AG04450 (cell line): ENCODE measurements at regions not wholly inside any gene's neighbourhood (a gene's known extent, or its start where the extent isn't known, plus 50 kb on each side); places are given as distances from the start of the nearest gene placed in this dataset.

Source experiments
- CTCF ChIA-PET: fragments of 300-600, 350-600 bp; formaldehyde crosslinking; extraction: SDS; loops from one replicate; lab custom pipeline; 2022; ENCODE audit warnings: antibody characterized with exemption, inconsistent platforms; lab: Charles Lee
- POLR2A ChIA-PET: fragments of 350-600 bp; formaldehyde crosslinking; extraction: SDS; loops from one replicate; lab custom pipeline; 2021; ENCODE audit warnings: antibody characterized with exemption, inconsistent platforms; lab: Yijun Ruan, JAX
- DNase-seq: peaks from one replicate; pipeline ENCODE4 v3.0.0-alpha.2; 2011; ENCODE audit warnings: low read depth, low spot score
- H3K27ac ChIP-seq: one replicate; pipeline ENCODE4 v1.5.1; 2012; ENCODE audit warnings: low read depth, low read length, control low read depth
- H3K27me3 ChIP-seq: one replicate; pipeline ENCODE4 v1.6.0; 2012; ENCODE audit warnings: low read length; ENCODE audit not compliant: control insufficient read depth, insufficient read depth
- H3K4me3 ChIP-seq: 2 replicates; pipeline ENCODE4 v1.5.1; 2011; ENCODE audit warnings: mild to moderate bottlenecking, low read depth, low read length, control low read depth
- H3K9me3 ChIP-seq: 2 replicates; pipeline ENCODE4 v1.5.1; 2012; ENCODE audit warnings: low read length; ENCODE audit not compliant: control insufficient read depth, insufficient read depth
- CTCF ChIP-seq: IDR thresholded peaks from 2 replicates; pipeline ENCODE4 v1.5.1; 2011; ENCODE audit warnings: low read depth, low read length, control low read depth, inconsistent platforms

- POLR2A ChIA-PET, result no interaction called here
- no peak for TF ChIP-seq CTCF
- Histone ChIP-seq H3K27ac (no peak overlapping the region), H3K27me3 (no peaks in the 10 kb centered on the region), H3K4me3 (no peak overlapping the region), H3K9me3 (peaks cover 4% of the 10 kb centered on the region; the same call in 1 of the 2 replicates)
- no peak for DNase-seq
- CTCF ChIA-PET, result no interaction called here
Observed at GRCh38 chr5:24141046-24141445, 503.7 kb downstream of the CDH10 start.

GRCh38 chr5:24142341-24142740 lies 502.4 kb downstream of the CDH10 start:
- ChIA-PET CTCF (no interaction called here), POLR2A (no interaction called here)
- Histone ChIP-seq H3K27me3 (no peaks in the 10 kb centered on the region), H3K4me3 (no peak overlapping the region), H3K27ac (no peak overlapping the region), H3K9me3 (peaks cover 6% of the 10 kb centered on the region; the same call in 1 of the 2 replicates)
- no peak for TF ChIP-seq CTCF
- DNase-seq, result no peak

GRCh38 chr5:24145806-24146205 lies 499.0 kb downstream of the CDH10 start:
- ChIA-PET CTCF (no interaction called here), POLR2A (no interaction called here)
- Histone ChIP-seq H3K27ac (no peak overlapping the region), H3K9me3 (peaks cover 6% of the 10 kb centered on the region; the same call in 1 of the 2 replicates), H3K4me3 (no peak overlapping the region), H3K27me3 (no peaks in the 10 kb centered on the region)
- no peak for DNase-seq
- no peak for TF ChIP-seq CTCF

GRCh38 chr5:24161559-24161958 lies 483.2 kb downstream of the CDH10 start:
- Histone ChIP-seq H3K4me3 (no peak overlapping the region), H3K27ac (no peak overlapping the region), H3K27me3 (no peaks in the 10 kb centered on the region), H3K9me3 (peaks cover 2% of the 10 kb centered on the region; the same call in 1 of the 2 replicates)
- CTCF ChIA-PET, result interaction anchor here (0.7 kb wide), 1 partner anchor 1326 kb away, joined by 3 read pairs; no protein-coding TSS in a partner anchor
- TF ChIP-seq CTCF, result no peak
- no peak for DNase-seq
- POLR2A ChIA-PET, result no interaction called here

GRCh38 chr5:24162343-24162742 lies 482.4 kb downstream of the CDH10 start:
- TF ChIP-seq CTCF, result no peak
- H3K9me3 ChIP-seq, result peaks cover 2% of the 10 kb centered on the region; the same call in 1 of the 2 replicates
- H3K4me3 ChIP-seq, result no peak overlapping the region
- CTCF ChIA-PET, result no interaction called here
- H3K27me3 ChIP-seq, result no peaks in the 10 kb centered on the region
- POLR2A ChIA-PET, result no interaction called here
- DNase-seq, result no peak
- H3K27ac ChIP-seq, result no peak overlapping the region
